Sigmoid colon (tissue), 6 donors: ENCODE measurements at regions not wholly inside any gene's neighbourhood (a gene's known extent, or its start where the extent isn't known, plus 50 kb on each side); places are given as distances from the start of the nearest gene placed in this dataset.

Source experiments
- DNase-seq: peaks from one replicate; pipeline ENCODE4 v3.0.0-alpha.2; 2019
- H3K27ac ChIP-seq, 4 donors: fragments of 200-600 bp; sonication (generic); one replicate each; pipeline ENCODE4 v1.5.1; 2016 to 2019; ENCODE audit warnings: mild to moderate bottlenecking in 1 of 4
- H3K27me3 ChIP-seq, 3 donors: fragments of 200-600 bp; sonication (generic); one replicate each; pipeline ENCODE4 v1.5.1; 2019; ENCODE audit warnings: mild to moderate bottlenecking in 1 of 3
- H3K36me3 ChIP-seq, 4 donors: fragments of 200-600 bp; sonication (generic); one replicate each; pipeline ENCODE4 v1.5.1; 2016 to 2019
- H3K4me1 ChIP-seq, 4 donors: fragments of 200-600 bp; sonication (generic); one replicate each; pipeline ENCODE4 v1.5.1; 2017 to 2019
- H3K4me3 ChIP-seq, 4 donors: fragments of 200-600 bp; sonication (generic); one replicate each; pipeline ENCODE4 v1.5.1; 2017 to 2019; ENCODE audit warnings: mild to moderate bottlenecking in 2 of 4, moderate library complexity in 1 of 4
- H3K9me3 ChIP-seq, 4 donors: fragments of 200-600 bp in 3 of 4; sonication (generic) in 3 of 4; one replicate each; pipeline versions ENCODE4 v1.5.1 to v1.6.1; 2013 to 2019
- CTCF ChIP-seq, 4 experiments: fragments of 450-650 bp in 3 of 4; fragments of 200-600 bp in 1 of 4; IDR thresholded peaks; one replicate each; pipeline ENCODE4 v1.5.1; 2016 to 2019; ENCODE audit warnings: antibody characterized with exemption in 4 of 4, mild to moderate bottlenecking in 3 of 4, moderate library complexity in 2 of 4
- EP300 ChIP-seq, 4 donors: sonication (generic); formaldehyde crosslinking; IDR thresholded peaks; one replicate each; pipeline ENCODE4 v1.6.1; 2017; ENCODE audit warnings: antibody characterized with exemption in 4 of 4
- POLR2A ChIP-seq, 2 donors: fragments of 450-650 bp; IDR thresholded peaks; one replicate each; pipeline ENCODE4 v1.6.1; 2016; ENCODE audit warnings: antibody characterized with exemption in 2 of 2, mild to moderate bottlenecking in 2 of 2, moderate library complexity in 2 of 2
- POLR2AphosphoS5 ChIP-seq, 4 donors: sonication (generic); formaldehyde crosslinking; IDR thresholded peaks; one replicate each; pipeline ENCODE4 v1.6.1; 2017; ENCODE audit warnings: antibody characterized with exemption in 4 of 4
- WGBS, 2 donors: extraction: QIAGEN DNeasy Blood & Tissue Kit; methylation state at CpG; one replicate each; pipeline ENCODE4 v1.1.7; 2013; 5-methylcytosine and 5-hydroxymethylcytosine counted together
- intact Hi-C: fragments of 100-400 bp; cut with DNase I; formaldehyde crosslinking; loops from one replicate; pipeline ENCODE4 v1.15.1; 2023
- donor health status: healthy with polysubstance abuse.
- donor health status: healthy.

- Histone ChIP-seq H3K4me1 (no peaks in the 10 kb centered on the region), H3K27ac (no peak overlapping the region), H3K36me3 (no peaks in the 10 kb centered on the region), H3K4me3 (no peak overlapping the region), H3K9me3 (no peaks in the 10 kb centered on the region), H3K27me3 (no peaks in the 10 kb centered on the region)
- WGBS, 2 donors: 88 to 89% methylated on average over 3 of the region's 3 CpGs
- no peak for DNase-seq
- intact Hi-C loops: no loop called here
- TF ChIP-seq CTCF (IDR thresholded peaks at IDR 0.05) (no peak), EP300 (IDR thresholded peaks at IDR 0.05) (no peak), POLR2AphosphoS5 (IDR thresholded peaks at IDR 0.05) (no peak), POLR2A (IDR thresholded peaks at IDR 0.05) (no peak)
Measured at GRCh38 chr7:118055647-118056046, 128.3 kb upstream of the LSM8 start.

- TF ChIP-seq POLR2A (IDR thresholded peaks at IDR 0.05) (no peak), CTCF (IDR thresholded peaks at IDR 0.05) (no peak), EP300 (IDR thresholded peaks at IDR 0.05) (no peak), POLR2AphosphoS5 (IDR thresholded peaks at IDR 0.05) (no peak)
- no peak for DNase-seq
- 88 to 90% methylated on average over 5 of the region's 5 CpGs for WGBS, 2 donors
- no peak overlapping the region for H3K4me3 ChIP-seq
- no peaks in the 10 kb centered on the region for H3K4me1 ChIP-seq
- intact Hi-C loops: no loop called here
- H3K27me3 ChIP-seq: no peaks in the 10 kb centered on the region
- no peaks in the 10 kb centered on the region for H3K36me3 ChIP-seq
- H3K27ac ChIP-seq: no peak overlapping the region
- H3K9me3 ChIP-seq: no peaks in the 10 kb centered on the region
Measured at GRCh38 chr7:118057404-118057803, 126.6 kb upstream of the LSM8 start.

- 73% methylated on average over 2 of the region's 2 CpGs for WGBS, 2 donors
- DNase-seq: no peak
Measured at GRCh38 chr7:118059209-118059608, 124.8 kb upstream of the LSM8 start.

GRCh38 chr7:118060692-118061091, 123.3 kb upstream of the LSM8 start:
- no peak for DNase-seq
- 49 to 52% methylated on average over 1 of the region's 1 CpG for WGBS, 2 donors
- H3K4me1 ChIP-seq: no peaks in the 10 kb centered on the region
- no peaks in the 10 kb centered on the region for H3K9me3 ChIP-seq
- TF ChIP-seq POLR2A (IDR thresholded peaks at IDR 0.05): no peak
- TF ChIP-seq POLR2AphosphoS5 (IDR thresholded peaks at IDR 0.05): no peak
- TF ChIP-seq EP300 (IDR thresholded peaks at IDR 0.05): no peak
- no peak for TF ChIP-seq CTCF (IDR thresholded peaks at IDR 0.05)
- no peaks in the 10 kb centered on the region for H3K36me3 ChIP-seq
- no peak overlapping the region for H3K27ac ChIP-seq
- no peak overlapping the region for H3K4me3 ChIP-seq
- intact Hi-C loops: no loop called here
- no peaks in the 10 kb centered on the region for H3K27me3 ChIP-seq

More at GRCh38 chr7:118059209-118059608, 124.8 kb upstream of the LSM8 start:
- Histone ChIP-seq H3K4me3 (no peak overlapping the region), H3K36me3 (no peaks in the 10 kb centered on the region), H3K9me3 (no peaks in the 10 kb centered on the region), H3K27me3 (no peaks in the 10 kb centered on the region), H3K27ac (no peak overlapping the region), H3K4me1 (no peaks in the 10 kb centered on the region)
- intact Hi-C loops: no loop called here
- TF ChIP-seq CTCF (IDR thresholded peaks at IDR 0.05): no peak
- no peak for TF ChIP-seq EP300 (IDR thresholded peaks at IDR 0.05)
- TF ChIP-seq POLR2A (IDR thresholded peaks at IDR 0.05): no peak
- TF ChIP-seq POLR2AphosphoS5 (IDR thresholded peaks at IDR 0.05): no peak

- no peaks in the 10 kb centered on the region for H3K36me3 ChIP-seq
- 79 to 82% methylated on average over 6 of the region's 6 CpGs for WGBS, 2 donors
- no peak for TF ChIP-seq POLR2A (IDR thresholded peaks at IDR 0.05)
- no peak for TF ChIP-seq POLR2AphosphoS5 (IDR thresholded peaks at IDR 0.05)
- no peak for TF ChIP-seq EP300 (IDR thresholded peaks at IDR 0.05)
- TF ChIP-seq CTCF (IDR thresholded peaks at IDR 0.05): no peak
- no peak overlapping the region for H3K27ac ChIP-seq
- no peaks in the 10 kb centered on the region for H3K4me1 ChIP-seq
- H3K27me3 ChIP-seq: no peaks in the 10 kb centered on the region
- intact Hi-C loops: no loop called here
- H3K4me3 ChIP-seq: no peak overlapping the region
- no peaks in the 10 kb centered on the region for H3K9me3 ChIP-seq
- DNase-seq: no peak
Measured at GRCh38 chr7:118061386-118061785, 122.6 kb upstream of the LSM8 start.
